LNCaP clone FGC (cell line): ENCODE measurements at regions not wholly inside any gene's neighbourhood (a gene's known extent, or its start where the extent isn't known, plus 50 kb on each side); places are given as distances from the start of the nearest gene placed in this dataset.

Experiments
- DNase-seq: peaks from one replicate; pipeline ENCODE4 v3.0.0-alpha.2; 2011; ENCODE audit warnings: low read depth
- H3K4me3 ChIP-seq: 2 replicates; pipeline ENCODE4 v1.5.1; 2011; ENCODE audit warnings: mild to moderate bottlenecking, low read depth, low read length, control low read depth
- CTCF ChIP-seq: IDR thresholded peaks from 2 replicates; pipeline ENCODE4 v1.5.1; 2012; ENCODE audit warnings: mild to moderate bottlenecking; ENCODE audit not compliant: control insufficient read depth, insufficient read depth; ENCODE audit errors: extremely low read depth

- DNase-seq, result no peak
Measured at GRCh38 chr16:64830653-64831052, 291.2 kb downstream of the CDH11 start.

GRCh38 chr16:64829678-64830077 is 292.2 kb downstream of the CDH11 start:
- no peak overlapping the region for H3K4me3 ChIP-seq
- DNase-seq, result no peak
- TF ChIP-seq CTCF, result no peak

More at GRCh38 chr16:64830653-64831052, 291.2 kb downstream of the CDH11 start:
- H3K4me3 ChIP-seq, result no peak overlapping the region
- no peak for TF ChIP-seq CTCF

- DNase-seq, result no peak
Measured at GRCh38 chr16:64826374-64826773, 295.5 kb downstream of the CDH11 start.

GRCh38 chr16:64823481-64824075 is 298.3 kb downstream of the CDH11 start:
- no peak for DNase-seq
- TF ChIP-seq CTCF, result no peak
- H3K4me3 ChIP-seq, result no peak overlapping the region

More at GRCh38 chr16:64826374-64826773, 295.5 kb downstream of the CDH11 start:
- no peak overlapping the region for H3K4me3 ChIP-seq
- TF ChIP-seq CTCF, result no peak

GRCh38 chr16:64809876-64810629 is 311.8 kb downstream of the CDH11 start:
- no peak for DNase-seq
- no peak overlapping the region for H3K4me3 ChIP-seq
- TF ChIP-seq CTCF, result no peak

- TF ChIP-seq CTCF, result no peak
- DNase-seq, result no peak
- no peak overlapping the region for H3K4me3 ChIP-seq
Measured at GRCh38 chr16:64808474-64808873, 313.4 kb downstream of the CDH11 start.
